HG03460 (cell line): ENCODE measurements at regions not wholly inside any gene's neighbourhood (a gene's known extent, or its start where the extent isn't known, plus 50 kb on each side); places are given as distances from the start of the nearest gene placed in this dataset.

Experiments used
- ATAC-seq: cut with Tn5 transposase; IDR thresholded peaks from one replicate; pipeline ENCODE4 v1.9.1; 2021; ENCODE audit not compliant: unreplicated experiment

DNA sequence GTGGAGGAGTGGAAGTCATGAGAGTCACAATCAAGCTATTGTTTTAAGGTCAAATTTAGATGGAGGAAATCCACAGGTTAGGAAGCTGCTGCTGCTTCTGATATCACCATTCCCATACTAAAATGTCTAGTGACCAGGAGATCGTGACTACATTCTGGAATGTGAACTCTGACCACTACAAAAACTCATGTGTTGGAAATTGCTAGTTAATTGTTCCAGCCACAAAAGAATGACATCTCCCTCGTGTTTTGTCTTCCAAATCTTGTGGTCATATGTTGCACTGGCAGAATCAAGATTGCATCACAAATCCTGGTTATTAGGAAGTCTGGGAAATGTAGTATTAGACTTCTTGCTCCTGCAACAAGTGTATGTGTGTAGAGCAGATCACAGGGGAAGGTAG lies 441.9 kb downstream of the CD109 start:
- no peak for ATAC-seq

DNA sequence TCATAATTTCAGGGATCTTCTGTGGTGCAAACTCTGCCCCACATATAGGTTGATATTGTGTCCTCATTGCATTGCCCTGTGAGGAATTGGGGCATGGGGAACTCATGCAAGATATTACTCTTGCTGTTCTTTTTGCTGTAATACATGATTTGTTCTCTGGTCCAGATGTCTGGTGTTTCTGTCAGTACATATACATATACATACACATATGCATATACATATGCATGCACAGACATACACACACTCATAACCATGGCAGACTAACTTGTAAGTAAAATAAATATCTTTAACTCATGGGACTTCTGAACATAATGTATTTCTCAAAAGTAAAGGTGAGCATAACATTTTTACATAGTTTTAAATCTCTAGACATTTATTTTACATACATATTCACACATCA lies 438.3 kb downstream of the CD109 start:
- ATAC-seq = no peak

DNA sequence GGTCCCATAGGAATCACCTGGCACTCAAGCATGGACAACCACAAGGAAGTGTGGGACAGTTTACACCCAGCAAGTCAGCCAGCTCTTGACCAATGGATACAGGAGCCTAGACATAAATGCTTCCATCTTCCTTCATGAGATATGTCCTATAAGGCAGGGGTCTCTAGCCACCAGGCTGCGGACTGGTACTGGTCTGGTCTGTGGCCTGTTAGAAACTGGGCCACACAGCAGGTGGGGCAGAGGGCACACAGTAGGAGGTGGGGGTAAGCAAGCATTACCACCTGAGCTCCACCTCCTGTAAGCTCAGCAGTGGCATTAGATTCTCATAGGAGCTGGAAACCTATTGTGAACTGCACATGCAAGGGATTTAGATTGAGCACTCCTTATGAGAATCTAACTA lies 437.1 kb downstream of the CD109 start:
- ATAC-seq = no peak

DNA sequence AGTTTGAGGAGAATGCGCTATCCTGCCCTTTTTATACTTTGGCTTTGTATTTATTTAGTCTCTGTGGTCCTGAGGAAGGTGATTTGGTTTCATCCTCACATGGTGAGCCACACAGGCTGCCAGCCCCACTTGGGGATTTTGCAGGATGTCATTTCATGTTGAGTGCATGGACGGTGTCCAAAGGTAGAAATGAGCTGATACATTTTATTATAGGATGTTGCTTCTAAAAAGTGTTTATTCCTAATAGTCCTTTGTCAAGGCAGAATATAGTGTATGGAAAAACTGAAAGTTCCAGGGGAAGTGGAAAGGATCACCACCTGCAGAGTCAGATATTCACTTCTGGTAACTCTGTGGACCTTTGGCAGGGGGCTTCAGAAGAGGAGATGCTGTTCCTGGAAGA lies 434.6 kb downstream of the CD109 start:
- ATAC-seq = no peak

DNA sequence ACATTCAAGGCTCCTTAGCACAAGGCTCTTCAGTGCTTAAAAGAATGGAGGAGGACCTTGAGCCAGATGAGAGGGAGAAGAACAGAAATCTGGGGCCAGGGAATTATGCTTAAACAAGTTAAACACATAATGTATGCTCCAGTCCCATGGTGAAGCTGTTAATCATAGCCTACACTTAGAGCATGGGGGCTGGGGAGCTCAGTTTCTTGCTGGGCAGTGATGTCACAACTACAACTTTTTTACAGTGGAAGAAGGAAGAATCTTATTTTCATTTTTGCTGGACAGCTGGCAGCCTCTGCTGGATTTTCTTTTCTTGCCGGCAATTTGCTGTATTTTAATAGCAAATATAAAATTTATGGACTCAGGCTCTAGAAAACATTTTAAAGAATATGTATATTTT lies 432.5 kb downstream of the CD109 start:
- no peak for ATAC-seq

DNA sequence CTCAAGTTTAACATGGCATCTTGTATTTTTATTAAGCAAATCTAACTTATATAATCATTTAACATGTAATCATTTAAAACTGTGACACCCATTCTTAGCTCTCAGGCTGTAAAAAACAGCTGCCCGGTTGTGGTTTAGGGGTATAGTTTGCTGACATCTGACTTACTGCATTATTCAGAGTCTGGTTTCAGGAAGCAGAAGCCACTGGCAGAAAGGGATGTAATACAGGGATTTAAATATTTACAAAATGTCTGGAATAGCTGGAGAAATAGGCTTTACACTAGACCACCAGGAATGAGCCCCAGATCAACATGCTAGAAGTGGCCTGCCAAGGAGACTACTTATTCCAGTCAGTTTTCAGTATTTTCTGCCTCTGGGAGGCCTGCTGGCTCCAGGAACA lies 421.1 kb downstream of the CD109 start:
- no peak for ATAC-seq

DNA sequence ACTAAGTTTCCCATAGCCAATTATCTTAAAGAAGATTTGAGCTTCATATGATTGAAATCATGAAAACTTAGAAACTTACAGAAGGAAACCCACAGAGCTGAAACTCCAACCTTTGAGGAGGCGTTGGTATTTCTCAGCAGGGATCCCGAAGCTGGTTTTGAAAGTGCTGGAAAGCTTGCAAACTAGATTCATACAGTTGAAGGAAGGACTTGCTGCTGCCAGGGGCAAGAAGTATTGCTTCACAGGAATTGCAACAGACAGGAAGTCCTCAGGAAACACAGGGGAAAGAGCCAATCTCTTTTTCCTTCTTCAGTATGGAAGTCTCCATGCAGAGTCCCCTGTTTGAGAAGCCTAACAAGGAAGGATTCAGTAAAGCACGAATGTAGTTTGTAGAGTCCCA lies 419.7 kb downstream of the CD109 start:
- no peak for ATAC-seq

DNA sequence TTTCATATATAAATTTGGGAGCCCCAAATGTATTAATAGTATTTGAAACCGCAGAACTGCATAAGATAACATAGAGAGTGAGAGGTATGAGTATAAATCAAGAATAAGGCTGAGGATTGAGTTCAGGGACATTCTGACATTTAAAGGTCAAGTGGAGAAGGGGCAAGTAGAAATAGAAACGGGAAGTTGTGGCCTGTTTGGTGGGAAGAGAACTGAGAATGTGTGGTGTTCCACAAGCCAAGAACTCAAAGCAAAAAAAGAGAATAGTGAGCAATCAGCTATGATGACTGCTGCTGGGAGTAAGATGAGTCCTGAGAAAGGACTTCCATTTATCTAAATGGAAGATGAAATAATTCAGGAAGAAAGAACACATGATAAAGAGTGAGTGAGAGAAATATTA lies 418.4 kb downstream of the CD109 start:
- ATAC-seq = no peak

DNA sequence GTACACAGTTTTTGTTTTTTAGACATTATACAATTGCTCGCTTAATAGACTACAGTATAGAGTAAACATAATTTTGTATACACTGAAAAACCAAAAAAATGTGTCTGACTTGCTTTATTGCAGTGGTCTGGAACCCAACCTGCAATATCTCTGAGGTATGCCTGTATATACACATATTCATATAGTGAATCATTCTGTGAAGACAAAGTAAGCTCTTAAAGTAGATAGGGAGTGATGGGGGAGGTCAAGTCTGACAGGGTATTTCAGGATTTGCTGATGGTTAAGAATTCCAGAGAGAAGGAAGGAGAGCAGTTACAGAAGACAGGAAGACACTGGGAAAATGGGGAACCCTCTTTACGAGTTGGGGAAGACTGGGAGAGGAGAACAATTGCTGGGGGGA lies 417.9 kb downstream of the CD109 start:
- ATAC-seq = no peak

DNA sequence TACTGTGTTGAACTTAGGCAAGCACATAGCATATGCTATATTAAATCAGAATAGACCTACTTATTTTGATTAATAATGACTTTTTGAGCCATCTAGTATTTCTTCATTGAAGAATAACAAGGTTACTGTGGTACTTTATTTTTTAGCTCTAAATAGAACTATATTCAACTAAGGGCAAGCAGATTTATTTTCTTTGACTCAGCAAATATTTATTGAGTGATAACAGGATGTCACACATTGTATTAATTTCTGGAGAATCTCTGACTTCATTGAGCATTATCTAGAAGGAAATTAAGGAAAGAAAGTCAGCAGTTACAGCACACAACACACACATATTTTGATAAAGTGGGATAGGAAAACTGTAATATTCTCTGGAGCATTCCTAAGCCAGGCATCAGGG lies 407.4 kb downstream of the CD109 start:
- ATAC-seq = no peak

DNA sequence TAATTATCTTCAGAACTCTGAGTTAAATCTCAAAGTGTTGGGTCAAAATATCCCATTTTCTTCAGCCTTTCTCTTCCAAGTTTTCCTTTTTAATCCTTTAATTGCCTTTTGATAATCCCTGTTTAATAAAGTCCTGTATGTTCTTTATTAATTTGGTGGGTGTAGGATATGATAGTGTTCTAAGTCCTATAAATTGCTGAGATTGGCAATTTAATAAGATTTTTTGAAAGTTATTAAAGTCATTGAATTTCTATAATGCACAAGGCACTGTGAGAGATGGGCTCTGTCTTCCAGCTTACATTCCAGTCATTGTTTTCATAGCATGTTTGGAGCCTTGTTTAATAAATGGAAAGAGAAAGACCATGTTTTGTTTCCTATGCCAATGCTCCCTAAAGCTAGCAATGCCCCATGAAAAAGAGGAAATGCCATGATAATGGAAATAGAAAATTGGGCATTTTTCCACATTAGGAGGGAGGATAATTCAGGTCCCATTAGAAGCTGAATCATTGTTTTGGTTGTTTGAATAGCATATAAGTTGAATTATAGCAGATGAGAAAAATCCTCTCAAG lies 404.8 kb downstream of the CD109 start:
- ATAC-seq = no peak

DNA sequence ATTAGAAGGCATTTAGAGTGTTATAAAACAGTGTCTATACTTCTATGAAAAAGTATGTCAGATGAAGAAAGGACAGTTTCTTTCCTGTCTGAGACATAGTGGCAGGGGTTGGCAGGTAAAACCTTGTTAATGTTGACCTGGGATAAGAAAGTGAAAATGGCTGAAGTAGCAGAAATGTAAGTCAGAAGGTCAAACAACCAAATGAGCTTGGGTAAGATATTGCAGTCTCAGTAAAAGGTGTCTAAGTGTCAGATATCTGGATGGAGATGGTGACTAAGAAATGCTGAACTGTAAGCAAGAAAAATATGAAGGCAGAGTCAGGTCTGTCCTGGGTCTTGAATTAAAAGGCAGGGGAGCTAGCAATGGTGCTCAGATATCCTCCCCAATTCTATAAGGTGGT lies 400.3 kb downstream of the CD109 start:
- no peak for ATAC-seq

DNA sequence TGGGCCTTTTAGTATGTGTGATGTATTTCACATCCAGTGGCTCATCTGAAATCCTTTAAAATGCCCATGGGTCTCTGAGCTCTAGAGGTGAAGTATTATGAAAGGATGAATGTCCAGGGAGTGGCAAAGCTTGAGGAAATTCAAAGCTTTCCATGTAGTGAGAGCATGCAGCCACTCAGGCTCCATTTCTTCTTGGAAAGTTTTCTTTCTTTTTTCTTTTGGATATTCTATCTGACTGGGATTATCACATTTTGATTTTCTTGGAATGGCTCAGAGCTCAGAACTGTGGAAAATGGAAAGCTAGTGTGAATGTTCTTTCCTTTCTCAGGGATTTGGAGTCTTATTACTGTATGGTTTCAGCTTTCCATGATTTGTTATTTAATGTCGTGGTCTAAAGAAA lies 397.4 kb downstream of the CD109 start:
- ATAC-seq = no peak

DNA sequence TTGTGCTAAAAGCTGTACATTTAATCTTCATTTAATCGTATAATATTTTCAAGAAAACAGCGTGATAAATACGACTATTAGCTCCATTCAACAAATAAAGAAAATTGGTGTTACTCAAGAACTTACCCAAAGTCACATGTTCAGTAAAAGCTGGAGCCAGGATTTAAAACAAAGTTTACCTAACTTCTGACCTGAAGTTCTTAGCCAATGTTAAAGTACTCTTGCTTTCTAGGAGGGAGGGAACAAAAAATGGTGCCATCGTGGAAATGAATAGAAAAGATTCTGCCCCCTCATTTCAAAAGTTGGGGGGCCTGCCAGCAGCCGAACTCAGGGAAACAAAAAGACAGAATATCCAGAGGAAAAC lies 395.8 kb downstream of the CD109 start:
- no peak for ATAC-seq

DNA sequence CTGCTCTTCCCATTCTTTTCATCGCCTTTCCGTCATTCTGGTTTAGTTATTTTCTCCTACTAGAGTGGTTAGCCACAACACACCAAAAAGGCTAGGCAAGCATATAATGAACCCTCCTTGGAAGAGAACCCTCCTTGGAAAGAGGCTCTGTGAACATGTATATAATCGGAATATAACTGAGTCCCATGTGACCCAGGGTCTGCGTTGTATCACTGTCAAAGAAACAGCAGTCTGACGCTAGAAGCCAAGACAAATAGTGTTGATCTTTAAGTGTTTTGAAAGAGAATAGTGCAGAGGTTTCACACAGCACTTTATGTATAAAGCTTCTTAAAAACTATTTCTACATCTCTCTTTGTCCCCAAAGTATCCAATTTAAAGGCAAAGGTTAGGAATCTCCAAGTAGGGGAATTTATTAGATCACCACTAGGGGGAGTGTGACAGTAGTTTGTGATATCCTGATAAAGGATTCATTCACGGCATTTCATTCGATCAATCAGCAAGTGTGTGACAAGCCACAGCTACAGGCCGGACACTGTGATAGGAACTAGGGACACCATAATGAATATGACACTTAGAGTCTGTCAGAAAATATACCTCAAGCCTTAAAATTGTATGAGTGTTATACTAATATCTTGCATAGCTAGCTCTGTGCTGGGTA lies 395.3 kb downstream of the CD109 start:
- ATAC-seq = no peak

DNA sequence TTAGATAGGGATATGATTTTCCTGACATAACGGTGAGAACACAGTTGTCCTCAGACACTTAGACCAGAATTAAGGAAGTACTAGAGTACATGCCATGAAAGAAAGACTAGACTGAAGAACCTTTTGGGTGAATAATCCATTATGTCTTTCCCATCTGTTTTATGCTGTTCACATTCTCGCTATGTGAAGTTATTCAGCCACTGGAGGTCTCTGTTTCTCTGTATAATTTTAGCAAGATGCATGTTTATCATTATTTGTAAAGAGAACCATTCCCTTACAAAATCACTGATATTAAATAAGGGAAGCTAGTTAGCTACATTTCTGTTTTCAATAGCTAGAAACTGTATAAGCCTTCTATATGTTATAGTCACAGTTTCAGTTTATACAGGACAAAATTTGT lies 391.9 kb downstream of the CD109 start:
- ATAC-seq = no peak

DNA sequence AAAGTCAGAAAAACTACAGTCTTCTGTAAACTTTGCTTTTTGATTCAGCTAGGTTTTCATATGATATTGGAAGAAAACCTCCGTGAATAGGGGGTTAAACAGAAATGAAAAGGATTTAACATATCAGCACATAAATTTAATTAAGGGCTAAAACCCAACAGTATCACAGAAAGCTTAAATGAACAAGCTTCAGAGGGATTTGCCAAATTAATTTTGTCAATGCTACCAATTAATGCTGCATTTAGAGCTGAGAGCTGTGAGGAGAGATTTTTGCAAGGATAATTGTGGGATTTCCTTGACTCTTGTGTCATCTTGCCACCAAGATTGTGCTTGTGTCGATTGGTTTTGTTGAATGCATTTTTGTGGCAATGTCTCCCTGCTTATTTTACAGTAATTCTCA lies 379.9 kb downstream of the CD109 start:
- no peak for ATAC-seq

DNA sequence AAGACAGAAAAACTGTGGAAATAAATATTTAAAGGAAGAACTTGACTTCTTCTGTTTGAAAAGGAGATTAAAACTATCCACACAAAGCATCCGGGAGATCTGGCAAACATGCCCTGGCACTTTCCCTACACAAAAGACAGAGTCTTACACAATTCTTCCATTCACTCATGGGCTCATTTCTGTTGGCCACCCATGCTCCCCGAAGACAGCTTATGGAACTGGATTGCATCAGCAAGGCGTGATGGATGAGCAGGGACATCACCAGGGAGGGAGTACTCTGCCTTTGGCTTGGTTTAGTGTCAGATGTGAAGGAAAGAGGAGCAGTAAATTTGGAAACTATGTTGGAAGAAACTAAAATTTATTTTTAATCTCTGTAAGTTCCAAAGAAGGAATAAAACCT lies 379.3 kb downstream of the CD109 start:
- ATAC-seq = no peak

DNA sequence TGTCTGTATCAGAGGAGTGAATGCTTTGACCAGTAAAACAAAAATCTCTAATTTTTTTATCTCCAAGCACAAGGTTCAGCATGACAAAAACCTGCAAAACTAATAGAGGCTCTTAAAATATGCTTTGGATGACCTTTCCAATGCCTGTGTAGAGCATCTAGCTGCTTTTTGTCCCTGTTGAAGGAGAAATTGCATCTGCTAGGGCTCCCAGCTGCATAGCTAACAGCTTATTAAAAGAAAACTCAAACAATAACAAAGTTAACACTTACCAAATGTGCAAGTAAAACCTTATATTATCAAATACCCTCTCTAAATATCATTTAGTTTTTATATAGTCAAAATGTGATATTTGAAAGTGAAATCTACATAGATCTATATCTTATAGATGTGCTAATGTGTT lies 378.6 kb downstream of the CD109 start:
- no peak for ATAC-seq

DNA sequence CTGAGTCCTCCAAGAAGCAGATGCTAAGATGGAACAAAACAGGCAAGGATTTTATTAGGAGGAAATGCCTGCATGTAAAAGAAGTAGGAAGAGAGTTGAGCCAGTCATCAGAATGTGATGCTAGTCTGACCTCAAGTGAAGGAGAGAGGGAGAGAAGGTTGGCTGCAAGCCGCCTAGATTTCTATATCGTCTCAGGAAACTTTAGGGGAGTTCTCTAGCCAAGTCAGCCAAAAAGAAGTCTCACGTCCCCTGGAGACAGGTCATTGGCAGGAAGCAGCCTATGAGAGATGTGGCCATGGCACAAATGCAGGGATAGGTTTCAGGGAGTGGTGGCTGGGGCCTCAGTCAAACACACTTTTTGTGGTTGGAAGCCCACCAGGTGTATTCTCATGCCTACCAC lies 378.0 kb downstream of the CD109 start:
- no peak for ATAC-seq

DNA sequence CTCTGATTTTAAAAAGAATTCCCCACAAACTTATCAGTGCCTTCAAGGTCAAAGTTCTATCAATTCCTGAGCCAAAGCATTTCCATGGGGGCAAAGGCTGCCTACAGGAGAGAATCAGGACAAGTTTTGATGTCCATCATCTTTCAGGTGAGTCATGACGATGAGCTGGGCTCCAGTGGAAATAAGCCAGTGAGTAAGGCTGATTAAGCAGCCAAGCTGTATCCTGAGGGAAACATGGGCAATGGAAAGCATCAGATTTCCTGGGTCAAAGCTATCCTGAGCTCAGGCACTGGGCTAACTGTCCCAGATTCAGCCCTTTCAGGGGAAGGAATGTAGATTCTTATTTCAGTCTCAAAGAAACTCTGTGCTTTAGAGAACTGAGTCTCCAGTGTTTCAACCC lies 377.4 kb downstream of the CD109 start:
- no peak for ATAC-seq

DNA sequence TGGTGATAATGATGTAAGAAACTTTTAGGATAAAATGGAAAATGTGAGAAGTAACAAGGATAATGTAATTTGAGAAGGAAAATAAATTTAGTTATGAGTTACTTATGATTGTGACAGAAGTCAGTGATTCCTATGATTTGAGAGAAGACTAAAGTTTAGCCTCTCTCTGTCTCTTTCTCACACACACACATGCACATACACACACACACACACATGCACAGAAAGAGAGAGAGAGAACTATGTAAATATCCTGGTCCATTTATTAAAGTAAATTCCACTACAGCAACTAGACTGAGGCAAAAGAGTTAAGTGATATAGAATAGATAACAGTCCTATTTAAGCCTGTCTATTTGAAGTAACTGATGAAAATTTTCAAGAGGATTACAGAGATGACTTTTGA lies 375.2 kb downstream of the CD109 start:
- no peak for ATAC-seq

DNA sequence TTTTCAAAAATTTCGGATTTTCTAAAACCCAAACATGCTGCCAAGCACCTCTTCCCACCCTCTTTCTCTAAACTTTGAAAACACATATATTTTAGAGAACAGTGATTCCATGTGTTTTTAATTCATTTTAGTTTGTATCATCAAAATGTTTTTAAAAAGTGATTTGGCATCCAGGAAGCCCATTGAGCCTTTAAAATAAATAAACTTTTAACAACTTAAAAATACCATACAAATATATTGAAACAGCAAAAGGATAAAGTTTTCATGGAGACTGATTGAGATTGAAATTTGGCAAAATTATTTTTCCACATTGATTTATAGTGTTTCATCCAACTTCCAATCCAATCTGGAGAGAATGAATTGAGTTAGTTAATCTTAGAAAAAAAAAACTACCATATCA lies 374.7 kb downstream of the CD109 start:
- ATAC-seq = no peak
